ENCODE measurements at regions not wholly inside any gene's neighbourhood (a gene's known extent, or its start where the extent isn't known, plus 50 kb on each side); places are given as distances from the start of the nearest gene placed in this dataset.

DNA sequence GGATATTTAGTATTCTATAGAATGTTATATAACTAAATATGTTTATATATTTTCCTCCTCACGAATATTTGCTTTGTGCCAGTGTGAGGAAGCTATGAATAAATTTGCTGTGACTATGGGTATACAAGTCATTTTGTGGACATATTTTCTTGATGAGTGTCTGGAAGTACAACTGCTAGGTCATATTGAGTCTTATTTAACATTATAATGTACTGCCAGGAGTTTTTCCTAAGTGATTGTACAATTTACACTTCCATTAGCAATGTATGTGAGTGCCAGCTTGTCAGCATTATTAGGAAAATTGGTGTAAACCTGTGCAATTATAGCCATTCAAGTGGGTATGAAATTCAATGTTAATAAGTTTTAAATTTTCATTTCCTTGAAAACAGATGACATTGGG, 1328.9 kb upstream of the TMEFF2 start:
- CTCF ChIA-PET, result interaction anchor here in 1 of 2 donors (0.6 kb wide), 1 partner anchor 132 kb away, joined by 3 read pairs; no protein-coding TSS in a partner anchor
- H3K9me3 ChIP-seq, result no peaks in the 10 kb centered on the region
- no peak overlapping the region for H3K27ac Mint-ChIP-seq
- ATAC-seq (replicated peaks in 1 of 4) (no peak), DNase-seq (no peak)
- no peak overlapping the region for H3K27ac ChIP-seq (ENCODE audit: low read length)
- H3K4me3 ChIP-seq (ENCODE audit: control insufficient read depth in 1 of 2, extremely low read depth in 1 of 2, low read length in 1 of 2), result no peak overlapping the region
- no peaks in the 10 kb centered on the region for H3K27me3 Mint-ChIP-seq
- H3K36me3 ChIP-seq (ENCODE audit: control insufficient read depth in 2 of 2, extremely low read depth in 1 of 2, insufficient read depth in 1 of 2, low read length in 1 of 2), result no peaks in the 10 kb centered on the region
- H3K4me3 Mint-ChIP-seq, result no peak overlapping the region
- H3K9me3 Mint-ChIP-seq, result peaks cover 0 to 4% (median 0%) of the 10 kb centered on the region in 3 donors
- peaks cover 0 to 11% of the 10 kb centered on the region in 2 experiments for H3K4me1 ChIP-seq (ENCODE audit: control insufficient read depth in 1 of 2, extremely low read depth in 1 of 2, insufficient read depth in 2 of 2, low read length in 2 of 2)
- H3K36me3 Mint-ChIP-seq, result no peaks in the 10 kb centered on the region
- H3K4me1 Mint-ChIP-seq, result peaks cover 0 to 2% (median 0%) of the 10 kb centered on the region in 3 donors
- H3K27me3 ChIP-seq (replicated peaks in 1 of 2; ENCODE audit: control insufficient read depth in 2 of 2, extremely low read depth in 1 of 2, insufficient read depth in 2 of 2, low read length in 1 of 2), result no peaks in the 10 kb centered on the region
- WGBS (ENCODE audit: insufficient coverage), result no CpG with 5 or more reads among the region's 1 CpG
- POLR2A ChIA-PET, result no interaction called here

DNA sequence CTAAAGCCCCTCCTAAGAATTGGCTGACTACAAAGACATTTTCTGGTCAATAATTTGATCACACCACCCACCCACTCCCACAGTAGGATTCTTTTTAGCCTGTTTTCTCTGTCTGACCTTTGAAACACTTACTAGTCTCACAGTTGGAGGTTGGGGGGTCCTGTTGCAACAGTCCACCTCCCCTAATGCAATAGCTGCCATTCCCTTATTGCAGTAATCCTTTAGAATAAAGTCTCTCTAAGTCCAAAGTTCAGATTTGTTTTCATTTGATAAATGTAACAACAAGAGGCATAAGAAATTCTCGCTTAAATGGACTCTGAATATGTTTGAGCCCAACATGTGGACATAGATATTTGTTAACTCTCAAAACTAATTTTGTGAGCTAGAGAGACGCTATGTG, 1326.8 kb upstream of the TMEFF2 start:
- Histone ChIP-seq H3K36me3 (ENCODE audit: control insufficient read depth in 2 of 2, extremely low read depth in 1 of 2, insufficient read depth in 1 of 2, low read length in 1 of 2) (no peaks in the 10 kb centered on the region), H3K27ac (ENCODE audit: low read length) (no peak overlapping the region), H3K4me3 (ENCODE audit: control insufficient read depth in 1 of 2, extremely low read depth in 1 of 2, low read length in 1 of 2) (no peak overlapping the region), H3K9me3 (no peaks in the 10 kb centered on the region), H3K27me3 (replicated peaks in 1 of 2; ENCODE audit: control insufficient read depth in 2 of 2, extremely low read depth in 1 of 2, insufficient read depth in 2 of 2, low read length in 1 of 2) (no peaks in the 10 kb centered on the region), H3K4me1 (ENCODE audit: control insufficient read depth in 1 of 2, extremely low read depth in 1 of 2, insufficient read depth in 2 of 2, low read length in 2 of 2) (no peaks in the 10 kb centered on the region)
- H3K27me3 Mint-ChIP-seq, result no peaks in the 10 kb centered on the region
- DNase-seq (no peak), ATAC-seq (replicated peaks in 1 of 4) (no peak)
- H3K36me3 Mint-ChIP-seq, result no peaks in the 10 kb centered on the region
- no peaks in the 10 kb centered on the region for H3K4me1 Mint-ChIP-seq
- peaks cover 0 to 11% (median 0%) of the 10 kb centered on the region in 3 donors for H3K9me3 Mint-ChIP-seq
- H3K27ac Mint-ChIP-seq, result no peak overlapping the region
- no peak overlapping the region for H3K4me3 Mint-ChIP-seq
- WGBS (ENCODE audit: insufficient coverage), result no CpG with 5 or more reads among the region's 2 CpGs
- CTCF ChIA-PET, result no interaction called here
- POLR2A ChIA-PET, result no interaction called here

DNA sequence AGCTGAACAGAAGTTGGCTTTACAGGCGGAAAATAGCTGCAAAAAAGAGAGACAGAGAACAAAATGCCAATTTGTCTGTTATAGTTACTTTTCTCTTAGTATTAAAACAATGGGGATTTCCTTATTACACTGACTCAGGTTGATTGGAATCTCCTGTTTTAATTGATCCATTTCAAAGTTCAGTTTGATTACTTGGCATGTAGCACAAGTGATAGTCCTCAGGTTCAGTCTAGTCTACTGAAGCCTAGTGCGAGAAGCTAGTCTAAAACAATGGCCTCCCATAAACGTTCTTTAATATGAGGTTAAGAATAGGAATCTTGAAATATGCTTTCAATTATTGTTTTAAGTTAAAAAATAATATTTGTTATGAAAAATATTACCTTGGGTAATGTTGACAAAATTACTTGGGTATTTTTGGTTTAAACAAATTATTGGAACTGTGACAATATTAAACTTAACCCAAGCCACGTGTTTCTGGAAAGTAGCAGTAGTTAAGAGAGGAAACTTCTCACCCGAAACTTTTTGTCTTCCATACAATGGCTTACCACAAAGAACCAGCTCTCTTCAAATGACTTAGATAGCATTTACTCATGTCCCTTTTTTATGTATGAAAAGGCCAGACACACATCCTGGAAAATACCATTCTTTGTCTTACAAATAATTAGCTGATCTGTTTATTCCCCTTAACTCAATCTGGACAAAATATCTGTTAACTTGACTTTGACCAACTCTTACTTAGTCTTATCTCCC, 1326.2 kb upstream of the TMEFF2 start:
- no peaks in the 10 kb centered on the region for H3K4me1 Mint-ChIP-seq
- Histone ChIP-seq H3K36me3 (ENCODE audit: control insufficient read depth in 2 of 2, extremely low read depth in 1 of 2, insufficient read depth in 1 of 2, low read length in 1 of 2) (no peaks in the 10 kb centered on the region), H3K4me1 (ENCODE audit: control insufficient read depth in 1 of 2, extremely low read depth in 1 of 2, insufficient read depth in 2 of 2, low read length in 2 of 2) (no peaks in the 10 kb centered on the region), H3K9me3 (no peaks in the 10 kb centered on the region), H3K27me3 (replicated peaks in 1 of 2; ENCODE audit: control insufficient read depth in 2 of 2, extremely low read depth in 1 of 2, insufficient read depth in 2 of 2, low read length in 1 of 2) (no peaks in the 10 kb centered on the region), H3K4me3 (ENCODE audit: control insufficient read depth in 1 of 2, extremely low read depth in 1 of 2, low read length in 1 of 2) (no peak overlapping the region), H3K27ac (ENCODE audit: low read length) (no peak overlapping the region)
- peaks cover 0 to 12% (median 0%) of the 10 kb centered on the region in 3 donors for H3K9me3 Mint-ChIP-seq
- ATAC-seq (replicated peaks in 1 of 4) (no peak), DNase-seq (no peak)
- H3K36me3 Mint-ChIP-seq, result no peaks in the 10 kb centered on the region
- no peak overlapping the region for H3K27ac Mint-ChIP-seq
- no peak overlapping the region for H3K4me3 Mint-ChIP-seq
- ChIA-PET POLR2A (interaction anchor here in 1 of 2 donors (0.6 kb wide), 1 partner anchor 1828 kb away, joined by 3 read pairs; no protein-coding TSS in a partner anchor), CTCF (no interaction called here)
- no CpG with 5 or more reads among the region's 5 CpGs for WGBS (ENCODE audit: insufficient coverage)
- H3K27me3 Mint-ChIP-seq, result no peaks in the 10 kb centered on the region

DNA sequence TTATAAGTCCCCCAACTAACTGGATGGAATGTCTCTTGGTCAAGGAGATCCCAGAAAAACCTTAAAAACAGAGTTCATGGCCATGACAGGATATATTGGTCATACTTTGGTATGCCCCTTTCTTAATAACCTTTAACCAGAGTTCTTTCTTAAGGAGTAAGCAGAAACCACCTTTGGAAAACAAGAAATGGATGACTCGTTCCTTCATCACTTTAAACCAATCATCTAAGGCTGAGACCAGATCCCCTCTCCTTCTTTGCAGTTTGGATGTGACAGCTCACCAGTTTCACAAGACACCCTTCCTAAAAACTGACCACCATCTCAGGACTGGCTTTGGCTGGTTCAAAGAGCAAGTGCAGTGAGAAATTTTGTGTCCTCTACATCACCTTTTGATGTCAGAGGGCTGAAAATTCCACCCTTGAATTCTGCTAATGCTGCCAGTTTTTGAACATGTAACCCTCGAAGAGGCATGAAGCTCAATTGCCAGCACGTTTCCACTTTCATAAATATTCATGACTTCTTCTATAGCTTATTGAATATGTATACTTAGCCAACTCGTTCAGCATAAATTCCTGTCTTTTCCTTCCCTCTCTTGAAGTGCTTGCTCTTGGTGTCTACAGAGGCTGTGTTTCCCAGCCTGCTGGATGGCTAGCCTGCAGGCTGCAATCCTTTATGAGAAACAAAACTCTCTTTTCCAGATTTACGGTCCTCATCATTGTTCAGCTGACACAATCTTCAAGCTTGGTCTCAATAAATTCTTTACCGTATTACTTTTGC, 1323.5 kb upstream of the TMEFF2 start:
- H3K27ac Mint-ChIP-seq, result no peak overlapping the region
- H3K4me3 ChIP-seq (ENCODE audit: control insufficient read depth in 1 of 2, extremely low read depth in 1 of 2, low read length in 1 of 2), result no peak overlapping the region
- H3K27me3 Mint-ChIP-seq, result no peaks in the 10 kb centered on the region
- no peaks in the 10 kb centered on the region for H3K36me3 ChIP-seq (ENCODE audit: control insufficient read depth in 2 of 2, extremely low read depth in 1 of 2, insufficient read depth in 1 of 2, low read length in 1 of 2)
- H3K4me1 ChIP-seq (ENCODE audit: control insufficient read depth in 1 of 2, extremely low read depth in 1 of 2, insufficient read depth in 2 of 2, low read length in 2 of 2), result no peaks in the 10 kb centered on the region
- H3K27me3 ChIP-seq (replicated peaks in 1 of 2; ENCODE audit: control insufficient read depth in 2 of 2, extremely low read depth in 1 of 2, insufficient read depth in 2 of 2, low read length in 1 of 2), result no peaks in the 10 kb centered on the region
- no peaks in the 10 kb centered on the region for H3K9me3 ChIP-seq
- no peak for ATAC-seq (replicated peaks in 1 of 4)
- no peaks in the 10 kb centered on the region for H3K36me3 Mint-ChIP-seq
- ChIA-PET CTCF (interaction anchor here in 1 of 2 donors (0.6 kb wide), 1 partner anchor 41 kb away, joined by 3 read pairs; no protein-coding TSS in a partner anchor), POLR2A (interaction anchor here (0.6 kb wide), 2 partner anchors 693 to 1105 kb away, joined by 3 to 7 read pairs; no protein-coding TSS in a partner anchor)
- DNase-seq, result no peak
- H3K9me3 Mint-ChIP-seq, result peaks cover 0 to 15% (median 0%) of the 10 kb centered on the region in 3 donors
- H3K4me3 Mint-ChIP-seq, result no peak overlapping the region
- H3K27ac ChIP-seq (ENCODE audit: low read length), result no peak overlapping the region
- 60% methylated on average over 5 of the region's 6 CpGs for WGBS (ENCODE audit: insufficient coverage)
- no peaks in the 10 kb centered on the region for H3K4me1 Mint-ChIP-seq

DNA sequence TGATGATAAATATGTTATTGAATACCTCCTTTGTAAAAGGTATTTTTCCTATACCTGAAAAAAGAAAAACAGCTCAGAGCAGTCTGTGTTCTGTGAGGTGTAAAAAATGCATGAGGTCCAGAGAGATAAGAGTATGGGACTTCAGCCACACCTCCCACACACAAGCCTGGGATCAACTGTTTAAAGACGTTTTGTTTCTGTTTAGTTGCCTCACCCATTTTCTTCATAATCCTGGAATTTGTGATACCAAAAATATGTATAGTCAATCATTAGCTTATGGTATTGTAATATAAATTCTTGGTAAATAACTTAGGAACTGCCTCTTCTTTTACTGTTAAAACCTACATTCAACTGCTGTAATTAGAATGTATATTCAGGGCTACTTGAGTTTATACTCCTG, 1322.9 kb upstream of the TMEFF2 start:
- H3K4me3 ChIP-seq (ENCODE audit: control insufficient read depth in 1 of 2, extremely low read depth in 1 of 2, low read length in 1 of 2), result no peak overlapping the region
- H3K9me3 ChIP-seq, result no peaks in the 10 kb centered on the region
- CTCF ChIA-PET, result no interaction called here
- Mint-ChIP-seq H3K4me3 (no peak overlapping the region), H3K4me1 (no peaks in the 10 kb centered on the region), H3K27ac (no peak overlapping the region), H3K9me3 (peaks cover 0 to 15% (median 0%) of the 10 kb centered on the region in 3 donors), H3K27me3 (no peaks in the 10 kb centered on the region), H3K36me3 (no peaks in the 10 kb centered on the region)
- H3K27me3 ChIP-seq (replicated peaks in 1 of 2; ENCODE audit: control insufficient read depth in 2 of 2, extremely low read depth in 1 of 2, insufficient read depth in 2 of 2, low read length in 1 of 2), result no peaks in the 10 kb centered on the region
- no peak for DNase-seq
- H3K27ac ChIP-seq (ENCODE audit: low read length), result no peak overlapping the region
- POLR2A ChIA-PET, result no interaction called here
- no CpG with 5 or more reads among the region's 1 CpG for WGBS (ENCODE audit: insufficient coverage)
- H3K36me3 ChIP-seq (ENCODE audit: control insufficient read depth in 2 of 2, extremely low read depth in 1 of 2, insufficient read depth in 1 of 2, low read length in 1 of 2), result no peaks in the 10 kb centered on the region
- ATAC-seq (replicated peaks in 1 of 4), result no peak
- H3K4me1 ChIP-seq (ENCODE audit: control insufficient read depth in 1 of 2, extremely low read depth in 1 of 2, insufficient read depth in 2 of 2, low read length in 2 of 2), result no peaks in the 10 kb centered on the region

DNA sequence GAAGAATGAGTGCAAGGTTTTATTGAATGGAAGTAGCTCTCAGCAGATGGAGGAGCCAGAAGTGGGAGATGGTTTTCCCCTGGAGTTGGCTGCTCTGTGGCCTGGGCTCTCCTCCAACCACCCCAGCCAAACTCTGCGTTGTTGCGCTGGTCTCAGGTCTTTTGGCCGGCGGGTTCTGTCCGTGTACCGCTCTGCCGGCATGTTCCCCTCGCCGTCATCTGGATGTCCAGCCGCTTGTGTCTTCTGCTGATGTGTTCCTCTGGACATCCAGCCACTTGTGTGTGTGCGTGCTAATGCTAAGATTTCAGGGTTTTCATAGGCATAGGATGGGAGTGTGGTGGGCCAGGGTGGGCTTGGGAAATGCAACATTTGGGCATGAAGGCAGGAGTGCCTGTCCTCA, 1311.3 kb upstream of the TMEFF2 start:
- WGBS (ENCODE audit: insufficient coverage), result 94% methylated on average over 11 of the region's 11 CpGs
- POLR2A ChIA-PET, result no interaction called here
- CTCF ChIA-PET, result no interaction called here
- H3K9me3 Mint-ChIP-seq, result no peaks in the 10 kb centered on the region
- no peak overlapping the region for H3K4me3 Mint-ChIP-seq
- Histone ChIP-seq H3K9me3 (no peaks in the 10 kb centered on the region), H3K4me3 (ENCODE audit: control insufficient read depth in 1 of 2, extremely low read depth in 1 of 2, low read length in 1 of 2) (no peak overlapping the region), H3K4me1 (ENCODE audit: control insufficient read depth in 1 of 2, extremely low read depth in 1 of 2, insufficient read depth in 2 of 2, low read length in 2 of 2) (no peaks in the 10 kb centered on the region), H3K27me3 (replicated peaks in 1 of 2; ENCODE audit: control insufficient read depth in 2 of 2, extremely low read depth in 1 of 2, insufficient read depth in 2 of 2, low read length in 1 of 2) (no peaks in the 10 kb centered on the region), H3K36me3 (ENCODE audit: control insufficient read depth in 2 of 2, extremely low read depth in 1 of 2, insufficient read depth in 1 of 2, low read length in 1 of 2) (no peaks in the 10 kb centered on the region), H3K27ac (ENCODE audit: low read length) (no peak overlapping the region)
- no peaks in the 10 kb centered on the region for H3K27me3 Mint-ChIP-seq
- no peaks in the 10 kb centered on the region for H3K36me3 Mint-ChIP-seq
- H3K4me1 Mint-ChIP-seq, result no peaks in the 10 kb centered on the region
- ATAC-seq (replicated peaks in 1 of 4) (no peak), DNase-seq (no peak)
- no peak overlapping the region for H3K27ac Mint-ChIP-seq

Data from T-cell (primary cell).